Iris pigment epithelial cell (primary cell): ENCODE measurements at regions not wholly inside any gene's neighbourhood (a gene's known extent, or its start where the extent isn't known, plus 50 kb on each side); places are given as distances from the start of the nearest gene placed in this dataset.
A peak's percentile ranks its signal among the peaks of the same experiment; 100 is the strongest.
"Not testable (repeated sequence)": the region's sequence is repeated elsewhere in the genome, so short reads cannot be mapped to it uniquely, and the experiment has no call there.

ENCODE experiments used
- DNase-seq: peaks from one replicate; pipeline ENCODE4 v3.0.0-alpha.2; 2011; ENCODE audit warnings: low read depth

GRCh38 chr11:7143908-7144307 lies 55.1 kb downstream of the RBMXL2 start:
- peak; percentile 21 for DNase-seq

GRCh38 chr11:7150104-7150503 lies 61.3 kb downstream of the RBMXL2 start:
- DNase-seq, result not testable (repeated sequence)

GRCh38 chr11:7154881-7155361 lies 66.1 kb downstream of the RBMXL2 start:
- no peak for DNase-seq

GRCh38 chr11:7160814-7161489 lies 72.2 kb downstream of the RBMXL2 start:
- DNase-seq, result no peak

- DNase-seq, result no peak
Observed at GRCh38 chr11:7165911-7166310, 77.1 kb downstream of the RBMXL2 start.

GRCh38 chr11:7167976-7168740 lies 79.4 kb downstream of the RBMXL2 start:
- no peak for DNase-seq

- DNase-seq, result no peak
Observed at GRCh38 chr11:7168741-7168990, 79.9 kb downstream of the RBMXL2 start.

- no peak for DNase-seq
Observed at GRCh38 chr11:7170431-7170830, 81.3 kb upstream of the SYT9 start.

GRCh38 chr11:7175007-7175406 lies 76.7 kb upstream of the SYT9 start:
- DNase-seq, result no peak

GRCh38 chr11:7186190-7186589 lies 65.5 kb upstream of the SYT9 start:
- peak; percentile 42 for DNase-seq

GRCh38 chr11:7186676-7187075 lies 65.0 kb upstream of the SYT9 start:
- no peak for DNase-seq

GRCh38 chr11:7192785-7193184 lies 58.9 kb upstream of the SYT9 start:
- DNase-seq, result not testable (repeated sequence)

- DNase-seq, result no peak
Observed at GRCh38 chr11:7196396-7197146, 55.1 kb upstream of the SYT9 start.

GRCh38 chr11:7197469-7197868 lies 54.2 kb upstream of the SYT9 start:
- DNase-seq, result no peak
